GM21619 (cell line): ENCODE measurements at regions not wholly inside any gene's neighbourhood (a gene's known extent, or its start where the extent isn't known, plus 50 kb on each side); places are given as distances from the start of the nearest gene placed in this dataset.

ENCODE experiments used
- ATAC-seq: cut with Tn5 transposase; IDR thresholded peaks from one replicate; pipeline ENCODE4 v1.9.1; 2021; ENCODE audit not compliant: unreplicated experiment

DNA sequence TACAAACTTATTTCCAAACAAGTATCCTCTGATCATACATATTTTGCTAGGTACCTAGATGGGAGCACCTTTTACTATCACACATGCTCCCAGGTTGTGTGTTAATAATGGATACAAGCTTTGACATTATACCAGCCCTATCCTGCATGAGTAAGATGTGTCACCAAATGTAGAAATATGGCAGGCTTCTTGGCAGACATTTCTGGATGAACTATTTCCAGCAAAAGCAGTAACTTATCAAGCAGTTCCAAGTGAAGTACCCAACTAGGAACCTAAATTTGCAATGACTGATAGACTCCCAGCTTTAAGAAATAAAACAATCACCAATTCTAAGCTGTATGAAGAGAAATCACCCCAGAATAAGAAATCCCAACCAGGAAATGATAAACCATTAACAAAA, 103.7 kb upstream of the TMEM72 start:
- no peak for ATAC-seq

GRCh38 chr10:44809647-44810046, 101.5 kb upstream of the TMEM72 start:
- no peak for ATAC-seq

- ATAC-seq = no peak
Measured at GRCh38 chr10:44811072-44811471, 100.1 kb upstream of the TMEM72 start.

- ATAC-seq = no peak
Measured at GRCh38 chr10:44813201-44813600, 97.9 kb upstream of the TMEM72 start.

DNA sequence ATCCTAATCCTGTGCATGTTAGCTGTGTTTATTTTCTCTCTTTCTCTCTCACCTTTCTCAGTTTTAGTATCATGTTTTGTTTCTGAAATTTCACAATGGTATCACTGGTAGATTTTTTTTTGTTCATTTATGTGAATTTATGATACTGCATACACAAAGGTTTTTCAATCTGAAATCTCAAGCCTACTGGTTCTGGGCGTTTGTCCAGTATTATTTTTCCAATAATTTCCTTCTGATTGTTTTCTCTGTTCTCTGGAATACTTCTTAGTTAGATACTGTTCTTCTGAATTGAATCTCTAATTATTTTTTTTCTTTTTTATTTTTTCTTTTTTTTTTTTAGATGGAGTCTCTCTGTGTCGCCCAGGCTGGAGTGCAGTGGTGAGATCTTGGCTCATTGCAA, 96.2 kb upstream of the TMEM72 start:
- no peak for ATAC-seq

DNA sequence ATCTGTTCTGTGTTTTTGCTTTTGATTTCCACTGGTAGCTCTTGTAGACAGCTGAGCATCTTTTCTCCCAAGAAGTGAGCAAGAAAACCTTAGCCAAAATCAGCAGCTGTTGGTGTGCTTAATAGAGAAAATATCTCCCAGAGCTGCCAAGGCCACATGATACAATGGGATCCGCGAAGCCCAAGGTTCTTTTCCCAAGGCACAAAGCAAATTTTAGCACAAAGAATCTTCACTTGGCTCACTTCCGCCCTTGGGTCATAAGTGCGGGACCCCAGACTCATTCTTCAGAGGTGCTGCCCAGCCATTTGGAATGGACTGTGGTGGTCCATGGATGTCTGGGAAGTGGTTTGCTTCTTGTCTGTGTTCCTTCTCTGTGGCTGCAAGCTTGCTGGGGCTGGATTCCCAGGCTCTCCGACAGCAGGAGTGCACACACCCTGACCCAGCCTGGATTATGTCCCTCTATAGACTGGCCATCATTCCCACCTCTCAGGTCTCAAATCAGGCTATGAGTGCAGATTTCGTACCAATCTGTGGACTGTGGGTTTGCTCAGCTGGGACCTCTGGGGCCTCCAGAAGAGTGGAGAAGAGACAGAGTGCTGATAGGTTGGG, 93.0 kb upstream of the TMEM72 start:
- no peak for ATAC-seq

DNA sequence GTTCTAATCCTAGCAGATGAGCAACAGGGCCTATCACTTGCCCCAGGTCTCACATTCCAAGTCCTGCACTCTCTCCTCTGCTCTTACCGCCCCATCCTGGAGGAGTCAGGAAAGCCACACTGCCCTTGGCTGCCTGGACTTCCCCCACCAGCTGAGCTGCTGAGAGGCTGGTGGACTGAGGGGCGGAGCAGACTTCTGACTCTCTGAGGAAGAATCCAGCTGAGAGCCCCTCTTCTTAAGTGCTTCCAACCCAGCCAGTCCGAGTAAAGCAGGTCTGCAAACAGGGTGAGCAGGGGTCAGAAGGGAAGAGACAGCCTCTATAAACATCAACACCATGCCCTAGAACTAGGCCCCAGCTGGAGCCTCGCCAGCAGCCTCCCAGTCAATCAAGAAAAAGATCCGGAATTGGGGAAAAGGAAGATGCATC, 92.4 kb upstream of the TMEM72 start:
- no peak for ATAC-seq

DNA sequence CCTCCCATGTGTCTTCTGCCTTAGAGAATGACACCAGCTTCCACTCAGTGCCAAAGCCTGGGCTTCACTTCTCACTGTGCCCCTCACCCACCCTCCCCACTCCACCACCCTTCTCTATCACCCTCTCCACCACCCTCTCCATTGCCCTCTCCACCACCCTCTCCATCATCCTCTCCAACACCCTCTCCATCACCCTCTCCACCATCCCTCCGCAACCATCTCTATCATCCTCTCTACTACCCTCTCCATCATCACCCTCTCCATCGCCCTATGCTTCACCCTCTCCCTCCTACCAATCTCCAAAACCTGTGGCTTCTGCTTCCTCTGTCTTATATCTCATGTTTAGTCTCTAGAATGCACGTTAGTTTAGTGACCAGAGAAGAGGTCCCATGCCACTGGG, 91.0 kb upstream of the TMEM72 start:
- ATAC-seq = no peak

DNA sequence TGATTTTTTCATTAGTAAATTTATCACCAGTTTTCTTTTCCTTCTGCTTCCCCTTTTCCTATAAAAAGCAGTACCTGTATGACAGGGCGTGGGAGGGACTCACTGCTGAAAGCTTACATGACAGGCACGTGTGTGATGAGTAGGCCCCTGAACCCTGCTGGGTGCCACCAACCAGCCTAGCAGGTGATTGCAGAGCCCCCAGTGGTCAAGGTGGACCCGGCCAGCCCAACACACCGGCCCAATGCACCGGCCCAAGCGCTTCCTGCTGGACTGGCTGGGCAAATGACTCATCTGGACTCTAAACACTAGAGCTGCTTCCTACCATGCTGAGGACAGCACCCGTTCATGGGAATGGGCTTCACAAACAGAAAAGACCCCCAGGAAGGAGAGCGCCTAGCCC, 89.8 kb upstream of the TMEM72 start:
- no peak for ATAC-seq

DNA sequence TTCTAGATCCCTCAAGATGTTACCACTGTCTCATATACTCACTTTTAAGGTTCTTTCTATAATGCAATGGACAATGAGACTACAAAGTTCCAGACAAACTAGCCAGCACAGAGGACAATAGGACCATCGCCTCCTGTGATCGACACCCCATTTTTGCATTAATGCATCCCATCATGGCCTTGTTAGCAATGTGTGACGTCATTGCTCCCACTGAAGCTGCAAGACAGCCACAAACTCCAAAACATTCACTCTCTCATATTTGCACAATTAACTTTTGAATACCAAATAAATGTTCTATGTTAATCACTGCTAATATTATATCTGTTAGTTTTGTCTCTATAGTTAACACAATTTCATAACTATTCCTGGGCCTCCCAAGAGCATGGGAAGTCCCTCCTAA, 88.8 kb upstream of the TMEM72 start:
- ATAC-seq = no peak

- ATAC-seq = no peak
Measured at GRCh38 chr10:44822966-44823365, 88.2 kb upstream of the TMEM72 start.

DNA sequence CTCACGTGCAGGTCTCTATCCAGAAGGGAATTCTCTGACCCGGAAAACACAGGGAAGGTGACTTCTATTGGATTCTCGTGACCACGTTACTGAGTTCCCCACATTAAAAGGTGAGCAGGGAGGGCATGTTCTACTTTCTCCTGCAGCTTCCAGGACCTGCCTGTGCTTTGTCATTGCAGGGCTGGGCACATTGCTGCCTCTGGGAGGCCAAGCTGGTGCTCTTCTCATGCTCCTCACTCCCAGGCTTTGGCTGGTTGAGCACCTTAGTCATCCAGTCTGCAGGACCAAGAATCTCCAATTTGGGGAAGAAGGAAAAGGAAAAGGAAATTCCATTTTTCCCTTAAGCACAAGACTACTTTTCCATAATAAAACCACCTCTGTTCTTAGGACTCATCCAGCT, 86.5 kb upstream of the TMEM72 start:
- ATAC-seq = no peak

GRCh38 chr10:44827431-44828006, 83.6 kb upstream of the TMEM72 start:
- no peak for ATAC-seq

GRCh38 chr10:44828508-44829142, 82.5 kb upstream of the TMEM72 start:
- no peak for ATAC-seq

DNA sequence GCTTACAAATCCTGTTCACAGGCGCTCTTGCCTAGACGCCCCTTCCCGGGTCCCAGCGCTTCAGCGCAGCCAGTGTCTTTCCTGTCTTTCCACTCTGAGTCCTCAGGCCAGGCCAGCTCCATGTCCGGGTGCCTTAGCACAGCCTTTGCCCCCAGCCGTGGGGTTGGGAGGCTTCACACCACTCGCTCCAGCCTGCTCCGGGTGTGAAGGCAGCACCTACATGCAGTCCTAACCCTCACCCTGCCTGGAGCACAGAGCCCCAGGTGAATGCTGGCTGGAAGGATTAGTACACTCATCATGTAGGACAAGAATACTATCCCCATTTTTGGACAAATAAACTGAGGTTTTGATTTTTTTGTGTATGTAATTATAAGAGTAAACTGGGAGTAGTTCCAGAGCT, 81.7 kb upstream of the TMEM72 start:
- ATAC-seq = no peak

GRCh38 chr10:44830022-44830421, 81.1 kb upstream of the TMEM72 start:
- ATAC-seq = no peak

GRCh38 chr10:44831581-44831980, 79.6 kb upstream of the TMEM72 start:
- ATAC-seq = no peak

- ATAC-seq = no peak
Measured at GRCh38 chr10:44832595-44833390, 78.3 kb upstream of the TMEM72 start.

DNA sequence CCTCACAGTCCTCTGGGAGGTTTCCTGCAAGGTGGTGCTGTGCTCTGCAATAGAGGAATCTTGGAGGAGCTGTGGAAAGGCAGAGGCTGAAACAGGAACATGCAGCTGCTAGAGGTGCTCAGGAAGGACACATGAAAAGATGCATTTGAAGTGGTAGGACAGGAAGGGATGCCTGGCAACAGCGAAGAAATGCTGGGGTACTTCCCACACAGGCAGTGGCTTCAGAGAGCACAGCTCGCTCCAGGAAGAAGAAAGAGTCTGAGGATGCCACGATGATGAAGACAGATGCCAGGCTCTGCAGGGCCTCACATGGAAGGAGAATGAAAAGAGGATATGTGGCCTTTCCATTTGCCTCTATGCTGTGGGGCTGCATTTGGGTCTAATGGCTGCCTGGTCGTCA, 77.0 kb upstream of the TMEM72 start:
- ATAC-seq = no peak

GRCh38 chr10:44835300-44835699, 75.8 kb upstream of the TMEM72 start:
- no peak for ATAC-seq

DNA sequence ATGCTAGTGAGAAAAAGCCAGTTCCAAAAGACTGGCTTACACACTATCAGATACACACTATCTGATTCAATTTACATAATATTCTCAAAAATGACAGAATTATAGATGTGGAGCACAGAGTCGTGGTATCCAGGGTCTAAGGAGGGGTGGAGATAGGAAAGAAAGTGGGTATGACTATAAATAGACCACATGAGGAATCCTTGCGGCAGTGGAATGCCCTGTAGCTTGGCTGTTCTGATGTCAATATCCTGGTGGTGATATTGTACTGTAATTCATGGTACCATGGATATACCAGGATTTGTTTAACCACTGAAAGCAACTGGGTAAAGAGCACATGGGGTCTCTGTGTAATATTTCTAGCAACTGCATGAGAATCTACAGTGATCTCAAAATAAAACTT, 67.7 kb upstream of the TMEM72 start:
- ATAC-seq = no peak
